ENCODE measurements at regions not wholly inside any gene's neighbourhood (a gene's known extent, or its start where the extent isn't known, plus 50 kb on each side); places are given as distances from the start of the nearest gene placed in this dataset.
"Not testable (repeated sequence)": the region's sequence is repeated elsewhere in the genome, so short reads cannot be mapped to it uniquely, and the experiment has no call there.

DNA sequence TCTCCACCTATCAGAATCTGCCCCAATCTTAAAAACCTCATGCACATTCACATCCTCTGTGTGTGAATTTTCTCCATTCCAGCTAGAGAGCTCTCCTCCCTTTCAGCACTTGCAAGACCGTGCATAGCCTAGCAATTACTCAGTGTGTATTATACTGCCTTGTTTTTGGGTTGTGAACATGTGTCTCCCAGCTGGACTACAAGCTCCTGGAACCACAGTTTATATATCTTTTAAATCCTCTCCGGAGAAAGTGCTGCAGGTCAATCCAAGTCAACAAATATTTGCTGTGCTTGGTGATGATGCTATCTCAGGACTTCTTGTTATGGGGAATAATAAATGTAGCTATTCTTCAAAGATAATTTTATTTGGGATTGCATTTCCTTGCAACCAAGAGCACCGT lies 58.2 kb upstream of the MEX3C start:
- no peak overlapping the region for H3K27ac ChIP-seq
- DNase-seq, result no peak
- TF ChIP-seq, protein P1, sequence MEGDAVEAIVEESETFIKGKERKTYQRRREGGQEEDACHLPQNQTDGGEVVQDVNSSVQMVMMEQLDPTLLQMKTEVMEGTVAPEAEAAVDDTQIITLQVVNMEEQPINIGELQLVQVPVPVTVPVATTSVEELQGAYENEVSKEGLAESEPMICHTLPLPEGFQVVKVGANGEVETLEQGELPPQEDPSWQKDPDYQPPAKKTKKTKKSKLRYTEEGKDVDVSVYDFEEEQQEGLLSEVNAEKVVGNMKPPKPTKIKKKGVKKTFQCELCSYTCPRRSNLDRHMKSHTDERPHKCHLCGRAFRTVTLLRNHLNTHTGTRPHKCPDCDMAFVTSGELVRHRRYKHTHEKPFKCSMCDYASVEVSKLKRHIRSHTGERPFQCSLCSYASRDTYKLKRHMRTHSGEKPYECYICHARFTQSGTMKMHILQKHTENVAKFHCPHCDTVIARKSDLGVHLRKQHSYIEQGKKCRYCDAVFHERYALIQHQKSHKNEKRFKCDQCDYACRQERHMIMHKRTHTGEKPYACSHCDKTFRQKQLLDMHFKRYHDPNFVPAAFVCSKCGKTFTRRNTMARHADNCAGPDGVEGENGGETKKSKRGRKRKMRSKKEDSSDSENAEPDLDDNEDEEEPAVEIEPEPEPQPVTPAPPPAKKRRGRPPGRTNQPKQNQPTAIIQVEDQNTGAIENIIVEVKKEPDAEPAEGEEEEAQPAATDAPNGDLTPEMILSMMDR (IDR thresholded peaks at IDR 0.05; ENCODE audit: low read depth, low read length, missing control alignments), result no peak
- no peaks in the 10 kb centered on the region for H3K27me3 ChIP-seq (replicated peaks)
- in situ Hi-C loops (cut with HindIII; ENCODE audit: low pct_ligation_motif_present, low sequenced_read_pairs), result no loop called here
- no peak overlapping the region for H3K4me3 ChIP-seq (ENCODE audit: low read depth, low read length)
- H3K36me3 ChIP-seq (replicated peaks), result no peaks in the 10 kb centered on the region

GRCh38 chr18:51257150-51257549 lies 59.7 kb upstream of the MEX3C start:
- in situ Hi-C loops (cut with HindIII; ENCODE audit: low pct_ligation_motif_present, low sequenced_read_pairs), result no loop called here
- no peak for DNase-seq
- Histone ChIP-seq H3K36me3 (replicated peaks) (no peaks in the 10 kb centered on the region), H3K4me3 (ENCODE audit: low read depth, low read length) (no peak overlapping the region), H3K27me3 (replicated peaks) (no peaks in the 10 kb centered on the region), H3K27ac (no peak overlapping the region)
- TF ChIP-seq, protein P1 (IDR thresholded peaks at IDR 0.05; ENCODE audit: low read depth, low read length, missing control alignments), result no peak

DNA sequence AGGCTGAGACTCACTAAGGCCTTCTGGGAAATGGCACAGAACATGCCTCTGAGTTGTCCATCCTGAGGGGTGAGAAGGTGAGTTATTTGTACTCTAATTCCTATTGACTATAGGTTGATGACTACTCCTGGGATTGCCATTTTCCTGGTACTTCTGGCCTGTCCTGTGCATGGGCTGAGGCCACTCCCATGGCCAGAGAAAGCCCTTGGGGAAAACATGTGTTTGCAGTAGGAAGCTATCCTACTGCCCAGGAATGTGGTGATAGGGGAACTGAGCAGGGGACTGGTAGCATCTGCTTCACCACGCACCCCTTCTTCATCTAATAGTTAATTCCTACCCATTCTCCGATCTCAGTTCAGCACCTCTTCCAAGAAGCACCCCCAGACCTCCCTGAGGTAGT lies 62.6 kb upstream of the MEX3C start:
- no peaks in the 10 kb centered on the region for H3K27me3 ChIP-seq (replicated peaks)
- in situ Hi-C loops (cut with HindIII; ENCODE audit: low pct_ligation_motif_present, low sequenced_read_pairs), result no loop called here

GRCh38 chr18:51266077-51266476 lies 68.6 kb upstream of the MEX3C start:
- H3K36me3 ChIP-seq (replicated peaks); in situ Hi-C loops (cut with HindIII; ENCODE audit: low pct_ligation_motif_present, low sequenced_read_pairs); H3K27me3 ChIP-seq (replicated peaks); H3K4me3 ChIP-seq (ENCODE audit: low read depth, low read length); DNase-seq; H3K27ac ChIP-seq: not testable (repeated sequence)

More for the DNA sequence above, 62.6 kb upstream of the MEX3C start:
- no peak for DNase-seq
- Histone ChIP-seq H3K4me3 (ENCODE audit: low read depth, low read length) (no peak overlapping the region), H3K27ac (no peak overlapping the region), H3K36me3 (replicated peaks) (no peaks in the 10 kb centered on the region)
- TF ChIP-seq, protein P1 (IDR thresholded peaks at IDR 0.05; ENCODE audit: low read depth, low read length, missing control alignments), result no peak

- no peaks in the 10 kb centered on the region for H3K27me3 ChIP-seq (replicated peaks)
- TF ChIP-seq, protein P1 (IDR thresholded peaks at IDR 0.05; ENCODE audit: low read depth, low read length, missing control alignments), result no peak
- DNase-seq, result no peak
- in situ Hi-C loops (cut with HindIII; ENCODE audit: low pct_ligation_motif_present, low sequenced_read_pairs), result no loop called here
- H3K36me3 ChIP-seq (replicated peaks), result no peaks in the 10 kb centered on the region
- H3K27ac ChIP-seq, result no peak overlapping the region
- H3K4me3 ChIP-seq (ENCODE audit: low read depth, low read length), result no peak overlapping the region
These were observed 69.3 kb upstream of the MEX3C start for GRCh38 chr18:51266773-51267172.

- no peaks in the 10 kb centered on the region for H3K27me3 ChIP-seq (replicated peaks)
- H3K36me3 ChIP-seq (replicated peaks), result no peaks in the 10 kb centered on the region
- TF ChIP-seq, protein P1 (IDR thresholded peaks at IDR 0.05; ENCODE audit: low read depth, low read length, missing control alignments), result no peak
- no peak for DNase-seq
- no peak overlapping the region for H3K27ac ChIP-seq
- in situ Hi-C loops (cut with HindIII; ENCODE audit: low pct_ligation_motif_present, low sequenced_read_pairs), result no loop called here
- H3K4me3 ChIP-seq (ENCODE audit: low read depth, low read length), result no peak overlapping the region
These were observed 76.0 kb upstream of the MEX3C start for GRCh38 chr18:51273437-51273836.

All from brain microvascular endothelial cell (primary cell).